Transverse colon (tissue), 4 donors: ENCODE measurements at regions not wholly inside any gene's neighbourhood (a gene's known extent, or its start where the extent isn't known, plus 50 kb on each side); places are given as distances from the start of the nearest gene placed in this dataset.

Experiments
- DNase-seq: peaks from one replicate; pipeline ENCODE4 v3.0.0-alpha.2; 2019
- H3K27ac ChIP-seq, 4 donors: fragments of 200-600 bp; sonication (generic); 2 replicates each; pipeline ENCODE4 v1.5.1; 2016 to 2018; ENCODE audit warnings: inconsistent platforms in 4 of 4
- H3K27me3 ChIP-seq: fragments of 200-600 bp; sonication (generic); 2 replicates; pipeline ENCODE4 v1.5.1; 2017; ENCODE audit warnings: inconsistent platforms
- H3K36me3 ChIP-seq, 4 donors: fragments of 200-600 bp; sonication (generic); 2 replicates each; pipeline ENCODE4 v1.5.1; 2017 to 2019; ENCODE audit warnings: inconsistent platforms in 4 of 4
- H3K4me1 ChIP-seq, 4 donors: fragments of 200-600 bp; sonication (generic); 2 replicates each; pipeline ENCODE4 v1.5.1; 2017 to 2020; ENCODE audit warnings: inconsistent platforms in 4 of 4
- H3K4me3 ChIP-seq, 4 donors: fragments of 200-600 bp; sonication (generic); 1 replicate in 1 of 4; 2 replicates in 3 of 4; pipeline versions ENCODE4 v1.5.1 to v1.6.1; 2017 to 2019; ENCODE audit warnings: inconsistent platforms in 4 of 4
- H3K9me3 ChIP-seq, 2 donors: fragments of 200-600 bp; sonication (generic); 2 replicates each; pipeline ENCODE4 v1.5.1; 2017 to 2019; ENCODE audit warnings: inconsistent platforms in 2 of 2
- EP300 ChIP-seq: sonication (generic); formaldehyde crosslinking; IDR thresholded peaks from one replicate; pipeline ENCODE4 v1.6.1; 2017; ENCODE audit warnings: antibody characterized with exemption, low read depth
- POLR2A ChIP-seq: fragments of 450-650 bp; IDR thresholded peaks from one replicate; pipeline ENCODE4 v1.6.1; 2016; ENCODE audit warnings: antibody characterized with exemption, mild to moderate bottlenecking, moderate library complexity
- POLR2AphosphoS5 ChIP-seq, 3 donors: sonication (generic); formaldehyde crosslinking; IDR thresholded peaks; one replicate each; pipeline ENCODE4 v1.6.1; 2016; ENCODE audit warnings: antibody characterized with exemption in 3 of 3
- WGBS, 2 donors: methylation state at CpG; one replicate each; pipeline ENCODE4 v1.1.5; 2018; ENCODE audit warnings: low coverage in 1 of 2; 5-methylcytosine and 5-hydroxymethylcytosine counted together
- in situ Hi-C, 4 donors: fragments of 200-750 bp; cut with MboI; loops; one replicate each; pipeline versions ENCODE4 v1.15.0 to v1.15.1; 2017; ENCODE audit warnings: low sequenced_read_pairs in 3 of 4, low pct_ligation_motif_present in 1 of 4, low pct_unique_long_range_greater_than_20kb in 1 of 4
- intact Hi-C: fragments of 100-400 bp; cut with DNase I; formaldehyde crosslinking; loops from one replicate; pipeline ENCODE4 v1.15.1; 2023; ENCODE audit warnings: low total_unique reads
- TF ChIP-seq, protein P1 (sequence below), 5 experiments: fragments of 200-600 bp in 3 of 5; fragments of 450-650 bp in 2 of 5; sonication (generic) in 3 of 5; IDR thresholded peaks; 1 replicate in 2 of 5; 2 replicates in 3 of 5; pipeline ENCODE4 v1.5.1; 2016 to 2017; ENCODE audit warnings: antibody characterized with exemption in 5 of 5, inconsistent platforms in 3 of 5, mild to moderate bottlenecking in 2 of 5, moderate library complexity in 1 of 5

DNA sequence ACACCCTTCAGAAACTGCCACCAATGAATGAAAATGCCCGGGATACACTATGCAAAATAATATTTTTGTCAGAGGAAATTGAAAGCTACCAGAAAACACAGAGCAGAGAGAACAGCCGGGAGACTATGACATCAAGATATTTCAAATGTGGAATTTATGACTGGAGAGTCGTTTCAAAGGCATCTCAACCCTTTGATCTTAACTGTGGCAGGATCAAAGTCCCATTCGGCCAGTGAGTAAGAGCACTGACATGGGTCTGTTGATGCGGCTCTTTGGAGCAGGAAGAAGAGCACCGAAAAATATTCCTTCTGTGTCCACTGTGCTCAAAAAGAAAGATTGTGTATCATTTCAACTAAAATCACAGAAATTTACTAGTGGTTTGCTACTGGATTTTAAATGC lies 201.9 kb downstream of the RFC3 start:
- intact Hi-C loops (no loop called here), in situ Hi-C loops (no loop called here)
- no peaks in the 10 kb centered on the region for H3K27me3 ChIP-seq
- no peak overlapping the region for H3K27ac ChIP-seq
- peaks cover 0 to 4% (median 0%) of the 10 kb centered on the region in 4 donors for H3K4me1 ChIP-seq
- 37 to 41% methylated on average over 5 to 6 of the region's 6 CpGs for WGBS, 2 donors
- peaks cover 3 to 5% of the 10 kb centered on the region in 2 donors for H3K9me3 ChIP-seq
- no peaks in the 10 kb centered on the region for H3K36me3 ChIP-seq
- TF ChIP-seq EP300: no peak
- TF ChIP-seq, protein P1, sequence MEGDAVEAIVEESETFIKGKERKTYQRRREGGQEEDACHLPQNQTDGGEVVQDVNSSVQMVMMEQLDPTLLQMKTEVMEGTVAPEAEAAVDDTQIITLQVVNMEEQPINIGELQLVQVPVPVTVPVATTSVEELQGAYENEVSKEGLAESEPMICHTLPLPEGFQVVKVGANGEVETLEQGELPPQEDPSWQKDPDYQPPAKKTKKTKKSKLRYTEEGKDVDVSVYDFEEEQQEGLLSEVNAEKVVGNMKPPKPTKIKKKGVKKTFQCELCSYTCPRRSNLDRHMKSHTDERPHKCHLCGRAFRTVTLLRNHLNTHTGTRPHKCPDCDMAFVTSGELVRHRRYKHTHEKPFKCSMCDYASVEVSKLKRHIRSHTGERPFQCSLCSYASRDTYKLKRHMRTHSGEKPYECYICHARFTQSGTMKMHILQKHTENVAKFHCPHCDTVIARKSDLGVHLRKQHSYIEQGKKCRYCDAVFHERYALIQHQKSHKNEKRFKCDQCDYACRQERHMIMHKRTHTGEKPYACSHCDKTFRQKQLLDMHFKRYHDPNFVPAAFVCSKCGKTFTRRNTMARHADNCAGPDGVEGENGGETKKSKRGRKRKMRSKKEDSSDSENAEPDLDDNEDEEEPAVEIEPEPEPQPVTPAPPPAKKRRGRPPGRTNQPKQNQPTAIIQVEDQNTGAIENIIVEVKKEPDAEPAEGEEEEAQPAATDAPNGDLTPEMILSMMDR (IDR thresholded peaks at IDR 0.05): no peak
- no peak for TF ChIP-seq POLR2AphosphoS5 (IDR thresholded peaks at IDR 0.05)
- TF ChIP-seq POLR2A: no peak
- no peak overlapping the region for H3K4me3 ChIP-seq
- no peak for DNase-seq

DNA sequence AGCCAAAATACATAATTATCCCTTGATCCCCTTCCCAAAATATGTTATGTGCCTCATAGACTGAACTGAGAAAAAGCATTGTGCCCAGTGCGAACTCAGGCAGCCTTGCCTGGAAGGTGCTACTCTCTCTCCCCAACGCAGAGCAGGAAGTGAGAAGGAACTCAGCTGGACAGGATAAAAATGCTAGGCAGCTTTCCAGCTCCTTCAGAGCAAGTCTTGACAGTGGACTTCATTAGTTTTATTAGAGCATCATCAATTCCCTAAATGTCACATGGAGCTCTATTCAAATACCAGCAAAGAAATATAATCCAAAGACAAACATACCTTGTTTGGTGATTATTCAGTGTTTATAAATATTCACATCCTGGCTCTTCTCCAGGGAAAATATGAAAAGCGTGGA lies 202.4 kb downstream of the RFC3 start:
- intact Hi-C loops (no loop called here), in situ Hi-C loops (no loop called here)
- no peaks in the 10 kb centered on the region for H3K27me3 ChIP-seq
- DNase-seq: no peak
- peaks cover 3 to 5% of the 10 kb centered on the region in 2 donors for H3K9me3 ChIP-seq
- WGBS, 2 donors: 71 to 75% methylated on average over 3 of the region's 3 CpGs
- no peaks in the 10 kb centered on the region for H3K36me3 ChIP-seq
- no peak for TF ChIP-seq POLR2A
- TF ChIP-seq POLR2AphosphoS5 (IDR thresholded peaks at IDR 0.05): no peak
- TF ChIP-seq, protein P1 (IDR thresholded peaks at IDR 0.05): no peak
- no peak for TF ChIP-seq EP300
- H3K4me1 ChIP-seq: peaks cover 0 to 4% (median 0%) of the 10 kb centered on the region in 4 donors
- H3K27ac ChIP-seq: no peak overlapping the region
- H3K4me3 ChIP-seq: no peak overlapping the region

DNA sequence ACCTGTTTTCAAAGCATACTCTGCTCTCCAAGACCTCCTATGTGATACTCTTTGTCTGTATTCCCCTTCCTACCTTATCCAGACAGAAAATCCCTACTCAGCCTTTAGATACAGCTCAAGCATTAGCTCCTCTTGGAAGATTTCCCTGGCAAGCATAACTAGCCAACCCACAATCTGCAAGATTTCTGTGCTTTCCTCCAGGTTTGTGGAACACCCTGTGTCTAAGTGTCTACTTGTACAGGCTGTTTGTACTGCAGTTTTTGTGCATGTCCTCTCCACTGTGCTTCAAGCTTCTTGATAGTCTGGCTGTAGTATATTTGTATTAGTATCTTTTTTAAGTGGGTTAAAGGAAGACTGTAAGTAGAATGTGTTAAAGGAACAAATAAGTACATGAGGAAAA lies 203.7 kb downstream of the RFC3 start:
- H3K36me3 ChIP-seq: no peaks in the 10 kb centered on the region
- DNase-seq: no peak

DNA sequence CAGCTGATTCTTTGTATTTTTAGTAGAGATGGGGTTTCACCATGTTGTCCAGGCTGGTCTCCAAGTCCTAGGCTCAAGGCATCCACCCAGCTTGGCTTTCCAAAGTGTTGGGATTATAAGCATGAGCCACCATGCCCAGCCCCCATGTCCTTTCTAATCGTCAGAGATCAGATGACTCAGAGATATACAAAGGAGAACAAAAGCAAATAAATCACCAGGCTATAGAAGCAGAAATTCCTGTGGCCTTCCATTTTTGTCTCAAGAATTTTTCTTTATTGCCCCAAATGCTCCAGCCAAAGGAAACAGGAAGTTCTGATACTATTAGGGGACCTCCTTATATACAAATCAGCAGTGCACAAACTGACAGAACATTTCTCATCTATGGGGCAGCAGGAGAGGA lies 207.8 kb downstream of the RFC3 start:
- Histone ChIP-seq H3K36me3 (no peaks in the 10 kb centered on the region), H3K4me3 (no peak overlapping the region), H3K4me1 (no peaks in the 10 kb centered on the region), H3K9me3 (peaks cover 3 to 5% of the 10 kb centered on the region in 2 donors), H3K27ac (no peak overlapping the region), H3K27me3 (no peaks in the 10 kb centered on the region)
- intact Hi-C loops: no loop called here
- no peak for DNase-seq
- in situ Hi-C loops: no loop called here
- no peak for TF ChIP-seq POLR2AphosphoS5 (IDR thresholded peaks at IDR 0.05)
- no peak for TF ChIP-seq POLR2A
- TF ChIP-seq, protein P1 (IDR thresholded peaks at IDR 0.05): no peak
- TF ChIP-seq EP300: no peak
- WGBS, 2 donors: 14 to 27% methylated on average over 1 of the region's 1 CpG

More for the DNA sequence above, 203.7 kb downstream of the RFC3 start:
- Histone ChIP-seq H3K27ac (no peak overlapping the region), H3K27me3 (no peaks in the 10 kb centered on the region), H3K4me3 (no peak overlapping the region), H3K4me1 (peaks cover 0 to 4% (median 0%) of the 10 kb centered on the region in 4 donors), H3K9me3 (peaks cover 3 to 5% of the 10 kb centered on the region in 2 donors)
- intact Hi-C loops (no loop called here), in situ Hi-C loops (no loop called here)
- no peak for TF ChIP-seq EP300
- TF ChIP-seq, protein P1 (IDR thresholded peaks at IDR 0.05): no peak
- TF ChIP-seq POLR2A: no peak
- no peak for TF ChIP-seq POLR2AphosphoS5 (IDR thresholded peaks at IDR 0.05)
